WI38 (cell line): ENCODE measurements at regions not wholly inside any gene's neighbourhood (a gene's known extent, or its start where the extent isn't known, plus 50 kb on each side); places are given as distances from the start of the nearest gene placed in this dataset.

Source experiments
- H3K4me3 ChIP-seq: 2 replicates; pipeline ENCODE4 v1.5.1; 2011; ENCODE audit warnings: low read depth, mild to moderate bottlenecking, control low read depth, low read length
- CTCF ChIP-seq: IDR thresholded peaks from 2 replicates; pipeline ENCODE4 v1.5.1; 2012; ENCODE audit warnings: low read depth, mild to moderate bottlenecking, control low read depth, low read length

GRCh38 chr1:201724766-201725118 is 104.2 kb upstream of the IPO9 start:
- no peak for TF ChIP-seq CTCF
- no peak overlapping the region for H3K4me3 ChIP-seq

GRCh38 chr1:201726700-201727099 is 102.3 kb upstream of the IPO9 start:
- no peak for TF ChIP-seq CTCF
- no peak overlapping the region for H3K4me3 ChIP-seq

- no peak for TF ChIP-seq CTCF
- no peak overlapping the region for H3K4me3 ChIP-seq
These were observed 100.2 kb upstream of the IPO9 start for GRCh38 chr1:201728731-201729130.

GRCh38 chr1:201729973-201730608 is 98.9 kb upstream of the IPO9 start:
- no peak for TF ChIP-seq CTCF
- no peak overlapping the region for H3K4me3 ChIP-seq

- no peak overlapping the region for H3K4me3 ChIP-seq
- no peak for TF ChIP-seq CTCF
These were observed 98.3 kb upstream of the IPO9 start for GRCh38 chr1:201730611-201731010.

- no peak for TF ChIP-seq CTCF
- H3K4me3 ChIP-seq, result no peak overlapping the region
These were observed 97.8 kb upstream of the IPO9 start for GRCh38 chr1:201731142-201731541.

- TF ChIP-seq CTCF, result no peak
- H3K4me3 ChIP-seq, result no peak overlapping the region
These were observed 97.4 kb upstream of the IPO9 start for GRCh38 chr1:201731592-201731991.
